Gastrocnemius medialis (tissue), 4 donors: ENCODE measurements at regions not wholly inside any gene's neighbourhood (a gene's known extent, or its start where the extent isn't known, plus 50 kb on each side); places are given as distances from the start of the nearest gene placed in this dataset.
"Not testable (repeated sequence)": the region's sequence is repeated elsewhere in the genome, so short reads cannot be mapped to it uniquely, and the experiment has no call there.

Source experiments
- POLR2A ChIP-seq, 2 donors: fragments of 450-650 bp; IDR thresholded peaks; one replicate each; pipeline ENCODE4 v1.6.1; 2017; ENCODE audit warnings: antibody characterized with exemption in 2 of 2, mild to moderate bottlenecking in 2 of 2, moderate library complexity in 2 of 2
- TF ChIP-seq, protein P1 (sequence below), 5 experiments: fragments of 450-650 bp in 3 of 5; fragments of 200-600 bp in 2 of 5; sonication (generic) in 2 of 5; IDR thresholded peaks in 4 of 5; conservative IDR thresholded peaks in 1 of 5; 1 replicate in 4 of 5; 2 replicates in 1 of 5; pipeline ENCODE4 v1.5.1; 2016 to 2019; ENCODE audit warnings: antibody characterized with exemption in 5 of 5, mild to moderate bottlenecking in 3 of 5, moderate library complexity in 3 of 5

DNA sequence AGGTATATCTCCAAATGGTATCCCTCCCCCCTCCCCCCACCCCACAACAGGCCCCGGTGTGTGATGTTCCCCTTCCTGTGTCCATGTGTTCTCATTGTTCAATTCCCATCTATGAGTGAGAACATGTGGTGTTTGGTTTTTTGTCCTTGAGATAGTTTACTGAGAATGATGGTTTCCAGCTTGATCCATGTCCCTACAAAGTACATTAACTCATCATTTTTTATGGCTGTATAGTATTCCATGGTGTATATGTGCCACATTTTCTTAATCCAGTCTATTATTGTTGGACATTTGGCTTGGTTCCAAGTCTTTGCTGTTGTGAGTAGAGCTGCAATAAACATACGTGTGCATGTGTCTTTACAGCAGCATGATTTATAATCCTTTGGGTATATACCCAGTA lies 135.8 kb upstream of the DST start:
- TF ChIP-seq, protein P1, sequence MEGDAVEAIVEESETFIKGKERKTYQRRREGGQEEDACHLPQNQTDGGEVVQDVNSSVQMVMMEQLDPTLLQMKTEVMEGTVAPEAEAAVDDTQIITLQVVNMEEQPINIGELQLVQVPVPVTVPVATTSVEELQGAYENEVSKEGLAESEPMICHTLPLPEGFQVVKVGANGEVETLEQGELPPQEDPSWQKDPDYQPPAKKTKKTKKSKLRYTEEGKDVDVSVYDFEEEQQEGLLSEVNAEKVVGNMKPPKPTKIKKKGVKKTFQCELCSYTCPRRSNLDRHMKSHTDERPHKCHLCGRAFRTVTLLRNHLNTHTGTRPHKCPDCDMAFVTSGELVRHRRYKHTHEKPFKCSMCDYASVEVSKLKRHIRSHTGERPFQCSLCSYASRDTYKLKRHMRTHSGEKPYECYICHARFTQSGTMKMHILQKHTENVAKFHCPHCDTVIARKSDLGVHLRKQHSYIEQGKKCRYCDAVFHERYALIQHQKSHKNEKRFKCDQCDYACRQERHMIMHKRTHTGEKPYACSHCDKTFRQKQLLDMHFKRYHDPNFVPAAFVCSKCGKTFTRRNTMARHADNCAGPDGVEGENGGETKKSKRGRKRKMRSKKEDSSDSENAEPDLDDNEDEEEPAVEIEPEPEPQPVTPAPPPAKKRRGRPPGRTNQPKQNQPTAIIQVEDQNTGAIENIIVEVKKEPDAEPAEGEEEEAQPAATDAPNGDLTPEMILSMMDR (IDR thresholded peaks at IDR 0.05 in 4 of 5, conservative IDR thresholded peaks at IDR 0.05 in 1 of 5): not testable (repeated sequence)
- TF ChIP-seq POLR2A (IDR thresholded peaks at IDR 0.05): not testable (repeated sequence)
